Endothelial cell of umbilical vein (primary cell): ENCODE measurements at regions not wholly inside any gene's neighbourhood (a gene's known extent, or its start where the extent isn't known, plus 50 kb on each side); places are given as distances from the start of the nearest gene placed in this dataset.

ENCODE experiments used
- BruUV-seq: library from RNA; stranded (reverse); fragments of 400-500 nt; replicated peaks from 2 replicates; lab custom pipeline; 2021; lab: Mats Ljungman, UMichigan
- CTCF ChIA-PET: fragments of 300-600, 350-600 bp; sonication (Branson Sonifier 250); formaldehyde crosslinking; loops from one replicate; lab custom pipeline; 2021; ENCODE audit warnings: antibody characterized with exemption, inconsistent platforms; lab: Charles Lee
- POLR2A ChIA-PET: fragments of 300-600, 350-600 bp; sonication (Branson Sonifier 250); formaldehyde crosslinking; loops from one replicate; lab custom pipeline; 2021; ENCODE audit warnings: antibody characterized with exemption, inconsistent platforms; lab: Charles Lee
- DNase-seq: peaks from one replicate; pipeline ENCODE4 v3.0.0-alpha.2; 2011; ENCODE audit warnings: low read depth, low spot score
- FAIRE-seq: peaks from 2 replicates; lab custom pipeline; 2011; peaks lifted over from hg19 to GRCh38; lab: Jason Lieb, UNC
- H2AFZ ChIP-seq: 2 replicates; pipeline ENCODE4 v1.6.0; 2012; ENCODE audit warnings: low read depth, low read length, control low read depth, inconsistent platforms
- H3K27ac ChIP-seq: 2 replicates; pipeline ENCODE4 v1.5.1; 2011; ENCODE audit warnings: low read depth, mild to moderate bottlenecking, control low read depth, low read length, moderate library complexity; ENCODE audit not compliant: insufficient read depth
- H3K27me3 ChIP-seq, 2 experiments: 2 replicates each; pipeline versions ENCODE4 v1.6.0 to v1.6.1; 2011; ENCODE audit warnings: low read length in 2 of 2, mixed read lengths in 1 of 2; ENCODE audit not compliant: control insufficient read depth in 2 of 2, insufficient read depth in 2 of 2
- H3K36me3 ChIP-seq, 2 experiments: 2 replicates in 1 of 2; 3 replicates in 1 of 2; pipeline ENCODE4 v1.5.1; 2011; ENCODE audit warnings: low read length in 2 of 2, mild to moderate bottlenecking in 1 of 2, moderate library complexity in 1 of 2; ENCODE audit not compliant: control insufficient read depth in 2 of 2, insufficient read depth in 2 of 2; ENCODE audit errors: extremely low read depth in 1 of 2
- H3K4me1 ChIP-seq: 3 replicates; pipeline ENCODE4 v1.5.1; 2011; ENCODE audit warnings: mild to moderate bottlenecking, low read length; ENCODE audit not compliant: control insufficient read depth, insufficient read depth; ENCODE audit errors: extremely low read depth
- H3K4me2 ChIP-seq: 2 replicates; pipeline ENCODE4 v1.6.1; 2011; ENCODE audit warnings: low read length, control low read depth, mixed read lengths; ENCODE audit not compliant: insufficient read depth
- H3K4me3 ChIP-seq, 3 experiments: fragments of 200-600 bp in 1 of 3; sonication (generic), shearing (Covaris generic) in 1 of 3; replicated peaks in 1 of 3; 2 replicates each; pipeline ENCODE4 v1.5.1; 2011 to 2016; ENCODE audit warnings: control low read depth in 3 of 3, low read length in 3 of 3, mild to moderate bottlenecking in 2 of 3, inconsistent platforms in 1 of 3, low read depth in 1 of 3, moderate library complexity in 1 of 3; ENCODE audit not compliant: insufficient read depth in 1 of 3
- H3K79me2 ChIP-seq: 2 replicates; pipeline ENCODE4 v1.6.0; 2012; ENCODE audit warnings: low read length, inconsistent platforms; ENCODE audit not compliant: control insufficient read depth, insufficient read depth
- H3K9ac ChIP-seq: replicated peaks from 2 replicates; pipeline ENCODE3; 2011; ENCODE audit warnings: low read length, control low read depth; ENCODE audit not compliant: insufficient read depth; ENCODE audit errors: extremely low read depth
- H3K9me1 ChIP-seq: replicated peaks from 3 replicates; pipeline ENCODE4 v1.6.0; 2011; ENCODE audit warnings: mild to moderate bottlenecking, low read length; ENCODE audit not compliant: control insufficient read depth, insufficient read depth; ENCODE audit errors: extremely low read depth
- H3K9me3 ChIP-seq: replicated peaks from 2 replicates; pipeline ENCODE4 v1.5.1; 2012; ENCODE audit warnings: low read length, inconsistent platforms; ENCODE audit not compliant: control insufficient read depth, insufficient read depth
- H4K20me1 ChIP-seq: replicated peaks from 2 replicates; pipeline ENCODE3; 2011; ENCODE audit warnings: mild to moderate bottlenecking, low read length; ENCODE audit not compliant: control insufficient read depth, insufficient read depth; ENCODE audit errors: extremely low read depth
- CTCF ChIP-seq, 2 donors: IDR thresholded peaks; 1 replicate in 1 of 2; 2 replicates in 1 of 2; pipeline ENCODE4 v1.5.1; 2011; ENCODE audit warnings: low read length in 2 of 2, mild to moderate bottlenecking in 2 of 2, moderate library complexity in 2 of 2, control low read depth in 1 of 2, inconsistent platforms in 1 of 2, low read depth in 1 of 2; ENCODE audit not compliant: insufficient read depth in 1 of 2; ENCODE audit errors: extremely low read depth in 1 of 2
- EZH2 ChIP-seq: IDR thresholded peaks from 2 replicates; pipeline ENCODE4 v1.6.1; 2012; ENCODE audit warnings: borderline replicate concordance, low read depth, mild to moderate bottlenecking, moderate library complexity, low read length, inconsistent platforms; ENCODE audit not compliant: severe bottlenecking
- FOS ChIP-seq: IDR thresholded peaks from 2 replicates; pipeline ENCODE4 v1.6.1; 2011; ENCODE audit warnings: mild to moderate bottlenecking, low read length, moderate library complexity, borderline replicate concordance; ENCODE audit not compliant: insufficient read depth
- GATA2 ChIP-seq: IDR thresholded peaks from 2 replicates; pipeline ENCODE4 v1.7.0; 2011; ENCODE audit warnings: low read depth, mild to moderate bottlenecking, moderate library complexity, mixed read lengths, low read length; ENCODE audit not compliant: insufficient read length, insufficient read depth
- JUN ChIP-seq: IDR thresholded peaks from 2 replicates; pipeline ENCODE4 v1.6.1; 2011; ENCODE audit warnings: borderline replicate concordance, low read depth; ENCODE audit not compliant: insufficient read length, insufficient read depth
- MAX ChIP-seq: IDR thresholded peaks from 2 replicates; pipeline ENCODE4 v1.6.1; 2011; ENCODE audit not compliant: insufficient read depth, insufficient read length
- MYC ChIP-seq: IDR thresholded peaks from one replicate; pipeline ENCODE4 v1.6.1; 2011; ENCODE audit warnings: mild to moderate bottlenecking, low read depth, low read length
- POLR2A ChIP-seq: IDR thresholded peaks from 2 replicates; pipeline ENCODE4 v1.6.1; 2012; ENCODE audit warnings: low read depth, mild to moderate bottlenecking, control low read depth, low read length
- POLR2AphosphoS5 ChIP-seq: IDR thresholded peaks from 2 replicates; pipeline ENCODE4 v1.6.1; 2012; ENCODE audit warnings: low read depth, mild to moderate bottlenecking, control low read depth, low read length, moderate library complexity; ENCODE audit not compliant: insufficient read depth
- dilution Hi-C: fragments of 300-500 bp; cut with MboI; formaldehyde crosslinking; loops from one replicate; pipeline ENCODE4 v1.15.0; 2019; ENCODE audit warnings: low sequenced_read_pairs; ENCODE audit not compliant: extremely low pct_ligation_motif_present
- intact Hi-C: fragments of 100-400 bp; cut with micrococcal nuclease; formaldehyde crosslinking; loops from one replicate; pipeline ENCODE4 v1.10.0; 2022

- H3K27ac ChIP-seq = no peak overlapping the region
- TF ChIP-seq EZH2 = no peak
- TF ChIP-seq MYC = no peak
- no peak for TF ChIP-seq POLR2A
- no peak for TF ChIP-seq POLR2AphosphoS5
- no peak for TF ChIP-seq GATA2
- TF ChIP-seq FOS = no peak
- TF ChIP-seq CTCF (IDR thresholded peaks at IDR 0.05; ENCODE audit: extremely low read depth in 1 of 2, insufficient read depth in 1 of 2, low read depth in 1 of 2, low read length in 2 of 2) = no peak
- no peak for TF ChIP-seq JUN
- no peak for TF ChIP-seq MAX
- FAIRE-seq (no peak), DNase-seq (no peak)
- dilution Hi-C loops = no loop called here
- no peak overlapping the region for H3K9ac ChIP-seq
- H3K4me2 ChIP-seq = no peak overlapping the region
- BruUV-seq = no TSS peak
- no peaks in the 10 kb centered on the region for H4K20me1 ChIP-seq
- no peaks in the 10 kb centered on the region for H3K36me3 ChIP-seq
- H2AFZ ChIP-seq = no peak overlapping the region
- intact Hi-C loops = no loop called here
- no peaks in the 10 kb centered on the region for H3K79me2 ChIP-seq
- CTCF ChIA-PET = no interaction called here
- no peaks in the 10 kb centered on the region for H3K9me3 ChIP-seq
- H3K4me3 ChIP-seq = no peak overlapping the region
- POLR2A ChIA-PET = no interaction called here
- no peaks in the 10 kb centered on the region for H3K9me1 ChIP-seq
- H3K4me1 ChIP-seq = no peaks in the 10 kb centered on the region
- peaks cover 0 to 4% of the 10 kb centered on the region in 2 experiments for H3K27me3 ChIP-seq
Observed at GRCh38 chr13:73173279-73173811, 114.5 kb downstream of the KLF5 start.
